ENCODE measurements at regions not wholly inside any gene's neighbourhood (a gene's known extent, or its start where the extent isn't known, plus 50 kb on each side); places are given as distances from the start of the nearest gene placed in this dataset.

DNA sequence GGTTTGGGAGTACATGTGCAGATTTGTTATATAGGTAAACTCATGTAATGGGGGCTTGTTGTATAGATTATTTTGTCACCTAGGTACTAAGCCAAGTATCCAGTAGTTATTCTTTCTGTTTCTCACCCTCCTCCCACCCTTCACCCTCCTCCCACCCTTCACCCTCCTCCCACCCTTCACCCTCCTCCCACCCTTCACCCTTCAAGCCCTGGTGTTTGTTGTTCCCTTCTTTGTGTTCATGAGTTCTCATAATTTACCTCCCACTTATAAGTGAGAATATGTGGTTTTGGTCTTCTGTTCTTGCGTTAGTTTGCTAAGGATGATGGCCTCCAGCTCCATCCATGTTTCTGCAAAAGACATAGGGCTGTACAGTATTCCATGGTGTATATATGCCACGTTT lies 58.7 kb upstream of the OR10AD1 start:
- TF ChIP-seq, protein P1, sequence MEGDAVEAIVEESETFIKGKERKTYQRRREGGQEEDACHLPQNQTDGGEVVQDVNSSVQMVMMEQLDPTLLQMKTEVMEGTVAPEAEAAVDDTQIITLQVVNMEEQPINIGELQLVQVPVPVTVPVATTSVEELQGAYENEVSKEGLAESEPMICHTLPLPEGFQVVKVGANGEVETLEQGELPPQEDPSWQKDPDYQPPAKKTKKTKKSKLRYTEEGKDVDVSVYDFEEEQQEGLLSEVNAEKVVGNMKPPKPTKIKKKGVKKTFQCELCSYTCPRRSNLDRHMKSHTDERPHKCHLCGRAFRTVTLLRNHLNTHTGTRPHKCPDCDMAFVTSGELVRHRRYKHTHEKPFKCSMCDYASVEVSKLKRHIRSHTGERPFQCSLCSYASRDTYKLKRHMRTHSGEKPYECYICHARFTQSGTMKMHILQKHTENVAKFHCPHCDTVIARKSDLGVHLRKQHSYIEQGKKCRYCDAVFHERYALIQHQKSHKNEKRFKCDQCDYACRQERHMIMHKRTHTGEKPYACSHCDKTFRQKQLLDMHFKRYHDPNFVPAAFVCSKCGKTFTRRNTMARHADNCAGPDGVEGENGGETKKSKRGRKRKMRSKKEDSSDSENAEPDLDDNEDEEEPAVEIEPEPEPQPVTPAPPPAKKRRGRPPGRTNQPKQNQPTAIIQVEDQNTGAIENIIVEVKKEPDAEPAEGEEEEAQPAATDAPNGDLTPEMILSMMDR (IDR thresholded peaks at IDR 0.05), result no peak
- no peak for TF ChIP-seq POLR2A (IDR thresholded peaks at IDR 0.05)
